ENCODE measurements at regions not wholly inside any gene's neighbourhood (a gene's known extent, or its start where the extent isn't known, plus 50 kb on each side); places are given as distances from the start of the nearest gene placed in this dataset.

- no peaks in the 10 kb centered on the region for H3K27me3 ChIP-seq
- intact Hi-C loops (cut with DNase I; ENCODE audit: low total_unique reads): no loop called here
- 89 to 90% methylated on average over 1 of the region's 1 CpG for WGBS, 2 donors
These were observed 161.5 kb downstream of the PRDM13 start for GRCh38 chr6:99768166-99768565.

GRCh38 chr6:99779631-99780555 lies 173.3 kb downstream of the PRDM13 start:
- no peak overlapping the region for H3K27ac ChIP-seq
- H3K27me3 ChIP-seq: no peaks in the 10 kb centered on the region
- no peaks in the 10 kb centered on the region for H3K36me3 ChIP-seq (ENCODE audit: low read depth, missing control alignments)
- DNase-seq: no peak
- no peak overlapping the region for H3K4me3 ChIP-seq
- no peaks in the 10 kb centered on the region for H3K9me3 ChIP-seq
- intact Hi-C loops (cut with DNase I; ENCODE audit: low total_unique reads): no loop called here
- no peak for TF ChIP-seq CTCF (IDR thresholded peaks at IDR 0.05)
- TF ChIP-seq POLR2A (IDR thresholded peaks at IDR 0.05): no peak
- H3K4me1 ChIP-seq: no peaks in the 10 kb centered on the region
- 86 to 96% methylated on average over 6 to 9 of the region's 9 CpGs for WGBS, 2 donors

More at GRCh38 chr6:99768166-99768565, 161.5 kb downstream of the PRDM13 start:
- H3K36me3 ChIP-seq (ENCODE audit: low read depth, missing control alignments): no peaks in the 10 kb centered on the region
- no peaks in the 10 kb centered on the region for H3K9me3 ChIP-seq
- no peak overlapping the region for H3K27ac ChIP-seq
- no peaks in the 10 kb centered on the region for H3K4me1 ChIP-seq
- DNase-seq: no peak
- no peak for TF ChIP-seq CTCF (IDR thresholded peaks at IDR 0.05)
- TF ChIP-seq POLR2A (IDR thresholded peaks at IDR 0.05): no peak
- H3K4me3 ChIP-seq: no peak overlapping the region

- 91 to 95% methylated on average over 3 of the region's 3 CpGs for WGBS, 2 donors
- no peak for DNase-seq
- no peak overlapping the region for H3K4me3 ChIP-seq
- TF ChIP-seq POLR2A (IDR thresholded peaks at IDR 0.05) (no peak), CTCF (IDR thresholded peaks at IDR 0.05) (no peak)
- H3K36me3 ChIP-seq (ENCODE audit: low read depth, missing control alignments): no peaks in the 10 kb centered on the region
- H3K4me1 ChIP-seq: no peaks in the 10 kb centered on the region
- H3K27ac ChIP-seq: no peak overlapping the region
- intact Hi-C loops (cut with DNase I; ENCODE audit: low total_unique reads): no loop called here
- no peaks in the 10 kb centered on the region for H3K9me3 ChIP-seq
- no peaks in the 10 kb centered on the region for H3K27me3 ChIP-seq
These were observed 173.9 kb downstream of the PRDM13 start for GRCh38 chr6:99780556-99780885.

GRCh38 chr6:99789767-99790166 lies 183.1 kb downstream of the PRDM13 start:
- Histone ChIP-seq H3K27me3 (no peaks in the 10 kb centered on the region), H3K9me3 (no peaks in the 10 kb centered on the region), H3K27ac (no peak overlapping the region), H3K4me3 (no peak overlapping the region), H3K4me1 (no peaks in the 10 kb centered on the region), H3K36me3 (ENCODE audit: low read depth, missing control alignments) (no peaks in the 10 kb centered on the region)
- 31 to 36% methylated on average over 1 of the region's 1 CpG for WGBS, 2 donors
- no peak for DNase-seq
- TF ChIP-seq POLR2A (IDR thresholded peaks at IDR 0.05) (no peak), CTCF (IDR thresholded peaks at IDR 0.05) (no peak)
- intact Hi-C loops (cut with DNase I; ENCODE audit: low total_unique reads): no loop called here

- intact Hi-C loops (cut with DNase I; ENCODE audit: low total_unique reads): no loop called here
- Histone ChIP-seq H3K4me1 (no peaks in the 10 kb centered on the region), H3K27me3 (no peaks in the 10 kb centered on the region), H3K9me3 (no peaks in the 10 kb centered on the region), H3K27ac (no peak overlapping the region), H3K4me3 (no peak overlapping the region), H3K36me3 (ENCODE audit: low read depth, missing control alignments) (no peaks in the 10 kb centered on the region)
- no peak for DNase-seq
- TF ChIP-seq CTCF (IDR thresholded peaks at IDR 0.05) (no peak), POLR2A (IDR thresholded peaks at IDR 0.05) (no peak)
These were observed 184.0 kb downstream of the PRDM13 start for GRCh38 chr6:99790679-99791078.

Data from testis (tissue), 2 donors.